T-helper 1 cell treated with Interleukin-12 subunit alpha and Interleukin-12 subunit beta and Interleukin-4 antibody, amounts not matched to agents 30 ng/mL and 1 ng/mL, for 36 hours (primary cell): ENCODE measurements at regions not wholly inside any gene's neighbourhood (a gene's known extent, or its start where the extent isn't known, plus 50 kb on each side); places are given as distances from the start of the nearest gene placed in this dataset.
"Not testable (repeated sequence)": the region's sequence is repeated elsewhere in the genome, so short reads cannot be mapped to it uniquely, and the experiment has no call there.

ENCODE experiments used
- intact Hi-C: fragments of 100-400 bp; cut with micrococcal nuclease; formaldehyde crosslinking; loops from one replicate; pipeline ENCODE4 v1.15.1; 2024

- intact Hi-C loops = no loop called here
Observed at GRCh38 chr2:35960596-35960995, 395.0 kb upstream of the CRIM1 start.

- intact Hi-C loops = not testable (repeated sequence)
Observed at GRCh38 chr2:35957053-35957452, 398.5 kb upstream of the CRIM1 start.

GRCh38 chr2:35946478-35946877, 409.1 kb upstream of the CRIM1 start:
- intact Hi-C loops = no loop called here

- intact Hi-C loops = no loop called here
Observed at GRCh38 chr2:35938838-35939237, 416.7 kb upstream of the CRIM1 start.

GRCh38 chr2:35933031-35933430, 422.5 kb upstream of the CRIM1 start:
- intact Hi-C loops = no loop called here

GRCh38 chr2:35932276-35932963, 423.2 kb upstream of the CRIM1 start:
- intact Hi-C loops = no loop called here

GRCh38 chr2:35931626-35932025, 424.0 kb upstream of the CRIM1 start:
- intact Hi-C loops = no loop called here

- intact Hi-C loops = no loop called here
Observed at GRCh38 chr2:35931115-35931514, 424.5 kb upstream of the CRIM1 start.

- intact Hi-C loops = no loop called here
Observed at GRCh38 chr2:35929551-35929950, 426.0 kb upstream of the CRIM1 start.

- intact Hi-C loops = no loop called here
Observed at GRCh38 chr2:35920061-35920460, 435.5 kb upstream of the CRIM1 start.

GRCh38 chr2:35915261-35915660, 440.3 kb upstream of the CRIM1 start:
- intact Hi-C loops = no loop called here

- intact Hi-C loops = no loop called here
Observed at GRCh38 chr2:35891936-35892335, 463.6 kb upstream of the CRIM1 start.

GRCh38 chr2:35891528-35891927, 464.1 kb upstream of the CRIM1 start:
- intact Hi-C loops = no loop called here

GRCh38 chr2:35887146-35887545, 468.4 kb upstream of the CRIM1 start:
- intact Hi-C loops = loop anchor here (10.0 kb wide), 1 partner anchor 618 kb away; no protein-coding TSS in a partner anchor

GRCh38 chr2:35873921-35874320, 481.7 kb upstream of the CRIM1 start:
- intact Hi-C loops = loop anchor here (5.0 to 10.0 kb wide), 2 partner anchors 458 to 791 kb away; no protein-coding TSS in a partner anchor

GRCh38 chr2:35871672-35872071, 483.9 kb upstream of the CRIM1 start:
- intact Hi-C loops = loop anchor here (5.0 to 10.0 kb wide), 2 partner anchors 461 to 793 kb away; no protein-coding TSS in a partner anchor

GRCh38 chr2:35870713-35871112, 484.9 kb upstream of the CRIM1 start:
- intact Hi-C loops = loop anchor here (5.0 to 10.0 kb wide), 2 partner anchors 462 to 794 kb away; no protein-coding TSS in a partner anchor

GRCh38 chr2:35864141-35864540, 491.4 kb upstream of the CRIM1 start:
- intact Hi-C loops = no loop called here

GRCh38 chr2:35858216-35858615, 497.4 kb upstream of the CRIM1 start:
- intact Hi-C loops = no loop called here

GRCh38 chr2:35857498-35857897, 498.1 kb upstream of the CRIM1 start:
- intact Hi-C loops = no loop called here

GRCh38 chr2:35831385-35831784, 524.2 kb upstream of the CRIM1 start:
- intact Hi-C loops = no loop called here

GRCh38 chr2:35830833-35831232, 524.7 kb upstream of the CRIM1 start:
- intact Hi-C loops = no loop called here

GRCh38 chr2:35827086-35827485, 528.5 kb upstream of the CRIM1 start:
- intact Hi-C loops = no loop called here
